NCI-H128 (cell line): ENCODE measurements at regions not wholly inside any gene's neighbourhood (a gene's known extent, or its start where the extent isn't known, plus 50 kb on each side); places are given as distances from the start of the nearest gene placed in this dataset.

Experiments used
- DNase-seq: peaks from one replicate; lab custom pipeline; 2025; ENCODE audit not compliant: unreplicated experiment; lab: John Stamatoyannopoulos, UW

- no peak for DNase-seq
Measured at GRCh38 chrX:131778269-131779218, 234.7 kb downstream of the OR13H1 start.

GRCh38 chrX:131779306-131779705 is 235.4 kb downstream of the OR13H1 start:
- no peak for DNase-seq

GRCh38 chrX:131779741-131780140 is 235.9 kb downstream of the OR13H1 start:
- no peak for DNase-seq

- no peak for DNase-seq
Measured at GRCh38 chrX:131782646-131783045, 238.8 kb downstream of the OR13H1 start.

- no peak for DNase-seq
Measured at GRCh38 chrX:131783555-131784308, 239.4 kb upstream of the STK26 start.

- DNase-seq: no peak
Measured at GRCh38 chrX:131789664-131790063, 233.4 kb upstream of the STK26 start.

- DNase-seq: no peak
Measured at GRCh38 chrX:131791608-131792355, 231.3 kb upstream of the STK26 start.

GRCh38 chrX:131792356-131792749 is 230.7 kb upstream of the STK26 start:
- DNase-seq: peak; percentile 15

- DNase-seq: no peak
Measured at GRCh38 chrX:131792789-131793462, 230.2 kb upstream of the STK26 start.

GRCh38 chrX:131795442-131796229 is 227.5 kb upstream of the STK26 start:
- DNase-seq: no peak

- DNase-seq: no peak
Measured at GRCh38 chrX:131801066-131801465, 222.0 kb upstream of the STK26 start.

- no peak for DNase-seq
Measured at GRCh38 chrX:131801911-131802310, 221.2 kb upstream of the STK26 start.

GRCh38 chrX:131802836-131803626 is 220.1 kb upstream of the STK26 start:
- DNase-seq: no peak

GRCh38 chrX:131812847-131813825 is 210.0 kb upstream of the STK26 start:
- DNase-seq: no peak

GRCh38 chrX:131816551-131817136 is 206.5 kb upstream of the STK26 start:
- DNase-seq: no peak

- DNase-seq: no peak
Measured at GRCh38 chrX:131818297-131818936, 204.7 kb upstream of the STK26 start.

- no peak for DNase-seq
Measured at GRCh38 chrX:131821945-131822622, 201.0 kb upstream of the STK26 start.
